Breast epithelium (tissue), 3 donors: ENCODE measurements at regions not wholly inside any gene's neighbourhood (a gene's known extent, or its start where the extent isn't known, plus 50 kb on each side); places are given as distances from the start of the nearest gene placed in this dataset.

Experiments used
- CTCF ChIP-seq, 3 donors: fragments of 450-650 bp; IDR thresholded peaks; one replicate each; pipeline ENCODE4 v1.5.1; 2016 to 2017; ENCODE audit warnings: antibody characterized with exemption in 3 of 3, mild to moderate bottlenecking in 3 of 3, moderate library complexity in 3 of 3
- POLR2A ChIP-seq: fragments of 450-650 bp; IDR thresholded peaks from one replicate; pipeline ENCODE4 v1.6.1; 2016; ENCODE audit warnings: antibody characterized with exemption, mild to moderate bottlenecking, moderate library complexity
- POLR2AphosphoS5 ChIP-seq, 3 donors: sonication (generic); formaldehyde crosslinking; IDR thresholded peaks; one replicate each; pipeline ENCODE4 v1.6.1; 2017; ENCODE audit warnings: antibody characterized with exemption in 3 of 3

DNA sequence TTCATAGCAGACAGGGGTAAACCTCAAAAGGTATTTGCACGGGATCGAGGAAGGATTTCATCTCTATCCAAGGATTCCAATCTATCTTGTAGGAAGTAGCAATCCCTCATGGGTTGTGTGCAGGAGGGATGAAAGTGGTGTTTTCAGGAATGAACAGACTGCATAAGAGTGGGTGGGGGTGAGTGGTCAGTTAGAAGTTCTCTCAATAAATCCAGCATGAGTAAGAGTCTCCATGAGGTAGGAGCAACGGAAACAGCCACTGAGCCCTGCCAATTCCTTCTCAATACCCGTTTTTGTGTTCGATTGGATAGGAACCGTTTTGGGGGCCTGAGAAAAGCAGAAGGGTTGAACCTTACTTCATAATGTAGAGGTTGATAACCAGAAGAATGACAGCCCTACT lies 375.6 kb downstream of the SOX9 start:
- no peak for TF ChIP-seq POLR2AphosphoS5 (IDR thresholded peaks at IDR 0.05)
- TF ChIP-seq CTCF (IDR thresholded peaks at IDR 0.05): no peak
- TF ChIP-seq POLR2A: no peak
